Vagina (tissue), 2 donors: ENCODE measurements at regions not wholly inside any gene's neighbourhood (a gene's known extent, or its start where the extent isn't known, plus 50 kb on each side); places are given as distances from the start of the nearest gene placed in this dataset.

Source experiments
- DNase-seq, 2 donors: peaks; one replicate each; pipeline ENCODE4 v3.0.0-alpha.2; 2017; ENCODE audit errors: extremely low spot score in 2 of 2
- H3K27ac ChIP-seq: fragments of 200-600 bp; sonication (generic); one replicate; pipeline ENCODE4 v1.5.1; 2019
- H3K27me3 ChIP-seq: fragments of 200-600 bp; sonication (generic); one replicate; pipeline ENCODE4 v1.5.1; 2019
- H3K36me3 ChIP-seq, 2 donors: fragments of 200-600 bp; sonication (generic); one replicate each; pipeline ENCODE4 v1.5.1; 2017 to 2019
- H3K4me1 ChIP-seq: fragments of 200-600 bp; sonication (generic); one replicate; pipeline ENCODE4 v1.5.1; 2019
- H3K4me3 ChIP-seq, 2 donors: fragments of 200-600 bp; sonication (generic); 1 replicate in 1 of 2; 2 replicates in 1 of 2; pipeline ENCODE4 v1.5.1; 2016 to 2019
- H3K9me3 ChIP-seq: fragments of 200-600 bp; sonication (generic); one replicate; pipeline ENCODE4 v1.5.1; 2019
- CTCF ChIP-seq, 3 experiments: fragments of 450-650 bp in 2 of 3; fragments of 200-600 bp in 1 of 3; sonication (generic) in 1 of 3; IDR thresholded peaks; one replicate each; pipeline ENCODE4 v1.5.1; 2017 to 2019; ENCODE audit warnings: antibody characterized with exemption in 3 of 3, mild to moderate bottlenecking in 2 of 3, moderate library complexity in 2 of 3
- POLR2A ChIP-seq, 2 donors: fragments of 450-650 bp; IDR thresholded peaks; one replicate each; pipeline ENCODE4 v1.6.1; 2017; ENCODE audit warnings: antibody characterized with exemption in 2 of 2, mild to moderate bottlenecking in 2 of 2, moderate library complexity in 2 of 2
- POLR2AphosphoS5 ChIP-seq, 2 donors: sonication (generic); formaldehyde crosslinking; IDR thresholded peaks; one replicate each; pipeline ENCODE4 v1.9.0; 2017; ENCODE audit warnings: antibody characterized with exemption in 2 of 2, mild to moderate bottlenecking in 2 of 2, low read depth in 1 of 2; ENCODE audit not compliant: insufficient read depth in 1 of 2
- intact Hi-C: fragments of 100-400 bp; cut with DNase I; formaldehyde crosslinking; loops from one replicate; pipeline ENCODE4 v1.15.1; 2023

- H3K9me3 ChIP-seq = no peaks in the 10 kb centered on the region
- DNase-seq = no peak
- intact Hi-C loops = no loop called here
- H3K4me1 ChIP-seq = peaks cover 7% of the 10 kb centered on the region
- H3K36me3 ChIP-seq = no peaks in the 10 kb centered on the region
- TF ChIP-seq POLR2AphosphoS5 (IDR thresholded peaks at IDR 0.05; ENCODE audit: insufficient read depth in 1 of 2, low read depth in 1 of 2) (no peak), CTCF (IDR thresholded peaks at IDR 0.05) (no peak), POLR2A (IDR thresholded peaks at IDR 0.05) (no peak)
- no peak overlapping the region for H3K27ac ChIP-seq
- H3K4me3 ChIP-seq = no peak overlapping the region
- no peaks in the 10 kb centered on the region for H3K27me3 ChIP-seq
Measured at GRCh38 chr6:142011775-142012174, 121.0 kb upstream of the GJE1 start.

- intact Hi-C loops = no loop called here
- no peak for TF ChIP-seq CTCF (IDR thresholded peaks at IDR 0.05)
- TF ChIP-seq POLR2A (IDR thresholded peaks at IDR 0.05) = no peak
- TF ChIP-seq POLR2AphosphoS5 (IDR thresholded peaks at IDR 0.05; ENCODE audit: insufficient read depth in 1 of 2, low read depth in 1 of 2) = no peak
- no peak for DNase-seq
- no peak overlapping the region for H3K4me3 ChIP-seq
- no peak overlapping the region for H3K27ac ChIP-seq
- H3K27me3 ChIP-seq = no peaks in the 10 kb centered on the region
- H3K9me3 ChIP-seq = no peaks in the 10 kb centered on the region
- H3K36me3 ChIP-seq = no peaks in the 10 kb centered on the region
- peaks cover 7% of the 10 kb centered on the region for H3K4me1 ChIP-seq
Measured at GRCh38 chr6:142011156-142011555, 121.6 kb upstream of the GJE1 start.

- TF ChIP-seq POLR2AphosphoS5 (IDR thresholded peaks at IDR 0.05; ENCODE audit: insufficient read depth in 1 of 2, low read depth in 1 of 2) (no peak), POLR2A (IDR thresholded peaks at IDR 0.05) (no peak), CTCF (IDR thresholded peaks at IDR 0.05) (no peak)
- Histone ChIP-seq H3K27me3 (no peaks in the 10 kb centered on the region), H3K9me3 (no peaks in the 10 kb centered on the region), H3K27ac (no peak overlapping the region), H3K36me3 (no peaks in the 10 kb centered on the region), H3K4me1 (peaks cover 3% of the 10 kb centered on the region), H3K4me3 (no peak overlapping the region)
- no peak for DNase-seq
- intact Hi-C loops = no loop called here
Measured at GRCh38 chr6:142009647-142010046, 123.1 kb upstream of the GJE1 start.

GRCh38 chr6:142008781-142009180 lies 123.9 kb upstream of the GJE1 start:
- H3K27ac ChIP-seq = no peak overlapping the region
- H3K36me3 ChIP-seq = no peaks in the 10 kb centered on the region
- no peaks in the 10 kb centered on the region for H3K4me1 ChIP-seq
- intact Hi-C loops = no loop called here
- no peaks in the 10 kb centered on the region for H3K9me3 ChIP-seq
- no peak for DNase-seq
- H3K4me3 ChIP-seq = no peak overlapping the region
- H3K27me3 ChIP-seq = no peaks in the 10 kb centered on the region
- TF ChIP-seq POLR2A (IDR thresholded peaks at IDR 0.05) (no peak), POLR2AphosphoS5 (IDR thresholded peaks at IDR 0.05; ENCODE audit: insufficient read depth in 1 of 2, low read depth in 1 of 2) (no peak), CTCF (IDR thresholded peaks at IDR 0.05) (no peak)

GRCh38 chr6:142008016-142008735 lies 124.5 kb upstream of the GJE1 start:
- Histone ChIP-seq H3K27me3 (no peaks in the 10 kb centered on the region), H3K27ac (no peak overlapping the region), H3K36me3 (no peaks in the 10 kb centered on the region), H3K9me3 (no peaks in the 10 kb centered on the region), H3K4me1 (no peaks in the 10 kb centered on the region), H3K4me3 (no peak overlapping the region)
- no peak for DNase-seq
- no peak for TF ChIP-seq CTCF (IDR thresholded peaks at IDR 0.05)
- no peak for TF ChIP-seq POLR2A (IDR thresholded peaks at IDR 0.05)
- no peak for TF ChIP-seq POLR2AphosphoS5 (IDR thresholded peaks at IDR 0.05; ENCODE audit: insufficient read depth in 1 of 2, low read depth in 1 of 2)
- intact Hi-C loops = no loop called here
